Loucy (cell line): ENCODE measurements at regions not wholly inside any gene's neighbourhood (a gene's known extent, or its start where the extent isn't known, plus 50 kb on each side); places are given as distances from the start of the nearest gene placed in this dataset.

ENCODE experiments used
- H2AFZ ChIP-seq: fragments of 200-600 bp; sonication (generic); 2 replicates; pipeline ENCODE4 v1.6.0; 2016; ENCODE audit warnings: antibody characterized with exemption, mild to moderate bottlenecking, low read length, moderate library complexity
- H3F3A ChIP-seq: fragments of 200-600 bp; 2 replicates; pipeline ENCODE4 v1.6.0; 2016; ENCODE audit warnings: antibody characterized with exemption, low read depth, mild to moderate bottlenecking
- H3K27me3 ChIP-seq: fragments of 200-600 bp; sonication (generic); 2 replicates; pipeline ENCODE4 v1.6.1; 2014; ENCODE audit warnings: low read length, mild to moderate bottlenecking; ENCODE audit not compliant: insufficient read depth, poor library complexity, severe bottlenecking
- H3K36me3 ChIP-seq: fragments of 200-600 bp; sonication (generic); 2 replicates; pipeline ENCODE4 v1.6.1; 2016; ENCODE audit warnings: low read length; ENCODE audit not compliant: insufficient read depth
- H3K4me1 ChIP-seq: fragments of 200-600 bp; sonication (generic); 2 replicates; pipeline ENCODE4 v1.5.1; 2014; ENCODE audit warnings: low read length, mild to moderate bottlenecking; ENCODE audit not compliant: insufficient read depth, poor library complexity, severe bottlenecking
- H3K4me2 ChIP-seq: fragments of 200-600 bp; sonication (generic); 2 replicates; pipeline ENCODE4 v1.6.0; 2014; ENCODE audit warnings: antibody characterized with exemption, low read length, low read depth, mild to moderate bottlenecking; ENCODE audit not compliant: poor library complexity, severe bottlenecking
- H3K4me3 ChIP-seq: fragments of 200-600 bp; sonication (generic); 2 replicates; pipeline ENCODE4 v1.5.1; 2014; ENCODE audit warnings: low read length, mild to moderate bottlenecking, mixed read lengths; ENCODE audit not compliant: poor library complexity, severe bottlenecking
- H3K79me2 ChIP-seq: fragments of 200-600 bp; sonication (generic); 2 replicates; pipeline ENCODE4 v1.6.1; 2014; ENCODE audit warnings: low read length; ENCODE audit not compliant: insufficient read depth
- H3K9ac ChIP-seq: fragments of 200-600 bp; sonication (generic); 2 replicates; pipeline ENCODE4 v1.6.0; 2014; ENCODE audit warnings: mild to moderate bottlenecking, low read depth, low read length, moderate library complexity; ENCODE audit not compliant: poor library complexity, severe bottlenecking
- H3K9me2 ChIP-seq: fragments of 200-600 bp; sonication (generic); replicated peaks from 2 replicates; pipeline ENCODE4 v1.6.1; 2016; ENCODE audit warnings: low read depth, low read length, mixed read lengths
- H3K9me3 ChIP-seq: fragments of 200-600 bp; sonication (generic); 2 replicates; pipeline ENCODE4 v1.6.1; 2014; ENCODE audit warnings: mild to moderate bottlenecking, antibody characterized with exemption, low read length, low read depth; ENCODE audit not compliant: insufficient read depth
- H4K20me1 ChIP-seq: fragments of 200-600 bp; sonication (generic); 2 replicates; pipeline ENCODE4 v1.6.0; 2014; ENCODE audit warnings: antibody characterized with exemption, low read length, mild to moderate bottlenecking; ENCODE audit not compliant: insufficient read depth, poor library complexity, severe bottlenecking
- CTCF ChIP-seq: fragments of 200-600 bp; sonication (generic); conservative IDR thresholded peaks from 2 replicates; pipeline ENCODE4 v1.5.1; 2014; ENCODE audit warnings: mild to moderate bottlenecking, antibody characterized with exemption, low read length
- EZH2phosphoT487 ChIP-seq: fragments of 200-600 bp; IDR thresholded peaks from 2 replicates; pipeline ENCODE4 v1.6.1; 2018; ENCODE audit warnings: antibody characterized with exemption, mild to moderate bottlenecking, moderate library complexity, borderline replicate concordance

GRCh38 chr2:17388798-17389197 is 129.4 kb downstream of the RAD51AP2 start:
- no peaks in the 10 kb centered on the region for H3F3A ChIP-seq
- H3K9ac ChIP-seq, result no peak overlapping the region
- no peaks in the 10 kb centered on the region for H3K36me3 ChIP-seq
- H3K9me3 ChIP-seq, result no peaks in the 10 kb centered on the region
- no peaks in the 10 kb centered on the region for H3K9me2 ChIP-seq
- no peak overlapping the region for H2AFZ ChIP-seq
- no peaks in the 10 kb centered on the region for H3K4me1 ChIP-seq
- no peaks in the 10 kb centered on the region for H3K27me3 ChIP-seq
- H4K20me1 ChIP-seq, result no peaks in the 10 kb centered on the region
- H3K4me2 ChIP-seq, result no peak overlapping the region
- H3K4me3 ChIP-seq, result no peak overlapping the region
- TF ChIP-seq EZH2phosphoT487 (no peak), CTCF (no peak)
- H3K79me2 ChIP-seq, result no peaks in the 10 kb centered on the region

GRCh38 chr2:17387591-17387990 is 130.6 kb downstream of the RAD51AP2 start:
- no peaks in the 10 kb centered on the region for H4K20me1 ChIP-seq
- H3K27me3 ChIP-seq, result no peaks in the 10 kb centered on the region
- H3K4me3 ChIP-seq, result no peak overlapping the region
- H3K9ac ChIP-seq, result no peak overlapping the region
- no peaks in the 10 kb centered on the region for H3K9me2 ChIP-seq
- H2AFZ ChIP-seq, result no peak overlapping the region
- H3K36me3 ChIP-seq, result no peaks in the 10 kb centered on the region
- no peaks in the 10 kb centered on the region for H3F3A ChIP-seq
- no peak for TF ChIP-seq CTCF
- no peak for TF ChIP-seq EZH2phosphoT487
- H3K4me1 ChIP-seq, result no peaks in the 10 kb centered on the region
- H3K4me2 ChIP-seq, result no peak overlapping the region
- no peaks in the 10 kb centered on the region for H3K79me2 ChIP-seq
- no peaks in the 10 kb centered on the region for H3K9me3 ChIP-seq

GRCh38 chr2:17386771-17387170 is 131.5 kb downstream of the RAD51AP2 start:
- Histone ChIP-seq H3K4me1 (no peaks in the 10 kb centered on the region), H3K36me3 (no peaks in the 10 kb centered on the region), H3K79me2 (no peaks in the 10 kb centered on the region), H3K9me2 (no peaks in the 10 kb centered on the region), H3K4me3 (no peak overlapping the region), H2AFZ (no peak overlapping the region), H4K20me1 (no peaks in the 10 kb centered on the region), H3K27me3 (no peaks in the 10 kb centered on the region), H3K9me3 (no peaks in the 10 kb centered on the region), H3F3A (no peaks in the 10 kb centered on the region), H3K4me2 (no peak overlapping the region), H3K9ac (no peak overlapping the region)
- no peak for TF ChIP-seq EZH2phosphoT487

GRCh38 chr2:17380003-17380402 is 138.2 kb downstream of the RAD51AP2 start:
- H3K9me3 ChIP-seq, result no peaks in the 10 kb centered on the region
- no peaks in the 10 kb centered on the region for H3K79me2 ChIP-seq
- H3F3A ChIP-seq, result no peaks in the 10 kb centered on the region
- H3K4me1 ChIP-seq, result no peaks in the 10 kb centered on the region
- no peak overlapping the region for H3K9ac ChIP-seq
- no peaks in the 10 kb centered on the region for H3K9me2 ChIP-seq
- no peaks in the 10 kb centered on the region for H4K20me1 ChIP-seq
- no peak overlapping the region for H3K4me3 ChIP-seq
- no peaks in the 10 kb centered on the region for H3K36me3 ChIP-seq
- H2AFZ ChIP-seq, result no peak overlapping the region
- TF ChIP-seq CTCF (no peak), EZH2phosphoT487 (no peak)
- H3K4me2 ChIP-seq, result no peak overlapping the region
- H3K27me3 ChIP-seq, result no peaks in the 10 kb centered on the region
